Thoracic aorta (tissue), 2 donors: ENCODE measurements at regions not wholly inside any gene's neighbourhood (a gene's known extent, or its start where the extent isn't known, plus 50 kb on each side); places are given as distances from the start of the nearest gene placed in this dataset.
"Not testable (repeated sequence)": the region's sequence is repeated elsewhere in the genome, so short reads cannot be mapped to it uniquely, and the experiment has no call there.

Experiments used
- ATAC-seq: fragments of 150-250 bp; one replicate; pipeline ENCODE4 v1.8.0; 2017; ENCODE audit warnings: low read depth; ENCODE audit not compliant: insufficient number of reproducible peaks, low FRiP score
- DNase-seq: peaks from one replicate; pipeline ENCODE4 v3.0.0-alpha.2; 2020; ENCODE audit warnings: low spot score
- H3K27ac ChIP-seq, 2 donors: fragments of 200-600 bp; sonication (generic); 1 replicate in 1 of 2; 2 replicates in 1 of 2; pipeline ENCODE4 v1.5.1; 2016; ENCODE audit warnings: mild to moderate bottlenecking in 2 of 2, moderate library complexity in 2 of 2
- H3K27me3 ChIP-seq: fragments of 200-600 bp; sonication (generic); replicated peaks from 2 replicates; pipeline ENCODE4 v1.6.0; 2016; ENCODE audit warnings: mild to moderate bottlenecking; ENCODE audit not compliant: insufficient read depth
- H3K36me3 ChIP-seq: fragments of 200-600 bp; sonication (generic); one replicate; pipeline ENCODE4 v1.5.1; 2016
- H3K4me1 ChIP-seq, 2 donors: fragments of 200-600 bp; sonication (generic); 1 replicate in 1 of 2; 2 replicates in 1 of 2; pipeline versions ENCODE4 v1.5.1 to v1.6.0; 2016; ENCODE audit warnings: low read depth in 2 of 2, mild to moderate bottlenecking in 1 of 2; ENCODE audit not compliant: control insufficient read depth in 1 of 2
- H3K4me3 ChIP-seq: fragments of 200-600 bp; sonication (generic); 2 replicates; pipeline ENCODE4 v1.5.1; 2016; ENCODE audit warnings: mild to moderate bottlenecking
- H3K9me3 ChIP-seq: fragments of 200-600 bp; sonication (generic); 2 replicates; pipeline ENCODE4 v1.5.1; 2016
- TF ChIP-seq, protein P1 (sequence below): fragments of 200-600 bp; sonication (generic); IDR thresholded peaks from one replicate; pipeline ENCODE4 v1.5.1; 2019; ENCODE audit warnings: antibody characterized with exemption

GRCh38 chr1:183753464-183753891, 51.4 kb upstream of the RGL1 start:
- ATAC-seq (no peak), DNase-seq (no peak)
- H3K4me1 ChIP-seq, result no peaks in the 10 kb centered on the region
- H3K36me3 ChIP-seq, result no peaks in the 10 kb centered on the region
- H3K27ac ChIP-seq, result no peak overlapping the region
- H3K4me3 ChIP-seq, result no peak overlapping the region
- TF ChIP-seq, protein P1, sequence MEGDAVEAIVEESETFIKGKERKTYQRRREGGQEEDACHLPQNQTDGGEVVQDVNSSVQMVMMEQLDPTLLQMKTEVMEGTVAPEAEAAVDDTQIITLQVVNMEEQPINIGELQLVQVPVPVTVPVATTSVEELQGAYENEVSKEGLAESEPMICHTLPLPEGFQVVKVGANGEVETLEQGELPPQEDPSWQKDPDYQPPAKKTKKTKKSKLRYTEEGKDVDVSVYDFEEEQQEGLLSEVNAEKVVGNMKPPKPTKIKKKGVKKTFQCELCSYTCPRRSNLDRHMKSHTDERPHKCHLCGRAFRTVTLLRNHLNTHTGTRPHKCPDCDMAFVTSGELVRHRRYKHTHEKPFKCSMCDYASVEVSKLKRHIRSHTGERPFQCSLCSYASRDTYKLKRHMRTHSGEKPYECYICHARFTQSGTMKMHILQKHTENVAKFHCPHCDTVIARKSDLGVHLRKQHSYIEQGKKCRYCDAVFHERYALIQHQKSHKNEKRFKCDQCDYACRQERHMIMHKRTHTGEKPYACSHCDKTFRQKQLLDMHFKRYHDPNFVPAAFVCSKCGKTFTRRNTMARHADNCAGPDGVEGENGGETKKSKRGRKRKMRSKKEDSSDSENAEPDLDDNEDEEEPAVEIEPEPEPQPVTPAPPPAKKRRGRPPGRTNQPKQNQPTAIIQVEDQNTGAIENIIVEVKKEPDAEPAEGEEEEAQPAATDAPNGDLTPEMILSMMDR, result no peak
- no peaks in the 10 kb centered on the region for H3K9me3 ChIP-seq
- H3K27me3 ChIP-seq, result no peaks in the 10 kb centered on the region

DNA sequence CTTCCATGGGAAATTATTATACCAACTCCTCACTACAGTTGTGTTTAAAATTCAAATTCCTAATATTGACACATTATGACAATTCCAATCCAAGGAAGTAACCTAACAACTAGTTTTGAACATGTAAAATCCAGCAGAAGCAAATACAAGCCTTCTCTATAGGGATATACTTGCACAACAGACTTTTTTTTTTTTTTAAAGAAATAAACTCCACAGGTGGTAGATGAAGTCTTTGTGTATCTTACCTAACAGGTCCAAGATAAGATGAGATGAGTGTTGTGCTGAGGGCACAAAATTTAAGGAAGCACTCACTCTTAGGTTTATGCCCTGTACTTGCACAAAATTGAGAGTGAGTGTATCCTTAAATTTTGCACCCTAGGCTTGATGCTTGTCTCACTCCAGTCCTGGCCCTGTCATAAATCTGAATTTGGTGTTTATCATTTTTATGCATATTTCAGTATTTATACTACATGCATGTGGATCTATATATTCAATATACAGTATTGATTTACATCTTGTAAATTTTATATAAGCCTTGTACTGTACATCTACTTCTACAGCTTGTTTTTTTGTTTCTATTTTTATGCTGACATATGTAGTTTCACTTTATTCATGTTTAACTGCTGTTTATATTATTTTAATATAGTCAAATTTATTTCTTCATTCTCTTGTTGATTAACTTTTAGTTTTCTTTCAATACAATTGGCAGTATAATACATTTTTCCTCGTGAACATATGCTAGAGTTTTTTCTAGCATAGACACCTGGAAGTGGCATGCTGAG, 60.6 kb upstream of the RGL1 start:
- Histone ChIP-seq H3K27ac (no peak overlapping the region), H3K36me3 (no peaks in the 10 kb centered on the region), H3K4me1 (no peaks in the 10 kb centered on the region), H3K9me3 (no peaks in the 10 kb centered on the region), H3K4me3 (no peak overlapping the region), H3K27me3 (no peaks in the 10 kb centered on the region)
- DNase-seq (no peak), ATAC-seq (no peak)
- TF ChIP-seq, protein P1, result no peak

GRCh38 chr1:183742355-183742754, 62.6 kb upstream of the RGL1 start:
- TF ChIP-seq, protein P1, result no peak
- H3K4me1 ChIP-seq, result no peaks in the 10 kb centered on the region
- no peaks in the 10 kb centered on the region for H3K27me3 ChIP-seq
- H3K27ac ChIP-seq, result no peak overlapping the region
- no peak for DNase-seq
- ATAC-seq, result no peak
- H3K9me3 ChIP-seq, result no peaks in the 10 kb centered on the region
- H3K4me3 ChIP-seq, result no peak overlapping the region
- no peaks in the 10 kb centered on the region for H3K36me3 ChIP-seq

GRCh38 chr1:183739741-183740271, 65.1 kb upstream of the RGL1 start:
- ATAC-seq (no peak), DNase-seq (no peak)
- H3K9me3 ChIP-seq, result no peaks in the 10 kb centered on the region
- TF ChIP-seq, protein P1, result no peak
- peaks cover 4 to 6% of the 10 kb centered on the region in 2 donors for H3K4me1 ChIP-seq
- no peak overlapping the region for H3K4me3 ChIP-seq
- H3K27me3 ChIP-seq, result no peaks in the 10 kb centered on the region
- H3K36me3 ChIP-seq, result no peaks in the 10 kb centered on the region
- no peak overlapping the region for H3K27ac ChIP-seq

DNA sequence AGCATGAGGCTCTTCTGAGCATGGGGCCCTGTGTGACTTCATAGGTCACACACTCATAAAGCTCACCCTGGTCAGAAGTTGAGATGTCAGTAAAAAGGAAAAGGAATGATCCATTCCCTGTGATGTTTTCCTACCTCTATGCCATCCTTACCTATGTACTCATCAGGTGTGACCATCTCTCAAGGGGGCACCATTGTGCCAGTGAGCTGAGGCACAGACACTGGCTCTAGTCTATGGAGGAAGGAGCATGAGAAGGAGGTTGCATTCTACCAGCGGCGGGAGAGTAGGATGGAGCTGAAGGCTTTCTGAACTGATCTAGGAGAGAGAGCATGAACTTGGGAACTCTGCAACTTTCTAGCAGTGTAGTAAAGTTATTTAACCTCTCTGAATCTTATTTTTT, 65.8 kb upstream of the RGL1 start:
- Histone ChIP-seq H3K4me1 (peaks cover 11 to 12% of the 10 kb centered on the region in 2 donors), H3K36me3 (no peaks in the 10 kb centered on the region), H3K4me3 (no peak overlapping the region), H3K27ac (no peak overlapping the region), H3K27me3 (no peaks in the 10 kb centered on the region), H3K9me3 (no peaks in the 10 kb centered on the region)
- TF ChIP-seq, protein P1, result no peak
- DNase-seq (no peak), ATAC-seq (no peak)

- ATAC-seq, H3K36me3 ChIP-seq, H3K9me3 ChIP-seq, DNase-seq, H3K27me3 ChIP-seq, H3K4me3 ChIP-seq, H3K27ac ChIP-seq: not testable (repeated sequence)
- peaks cover 12 to 14% of the 10 kb centered on the region in 2 donors for H3K4me1 ChIP-seq
Measured at GRCh38 chr1:183737916-183738315, 67.0 kb upstream of the RGL1 start.
